A549 (cell line): ENCODE measurements at regions not wholly inside any gene's neighbourhood (a gene's known extent, or its start where the extent isn't known, plus 50 kb on each side); places are given as distances from the start of the nearest gene placed in this dataset.

ENCODE experiments used
- BHLHE40 ChIP-seq: IDR thresholded peaks from 2 replicates; pipeline ENCODE4 v1.6.1; 2012; ENCODE audit warnings: low read depth, low read length, inconsistent platforms
- CTCF ChIP-seq: fragments of >200 bp; sonication (Bioruptor Twin); formaldehyde crosslinking; IDR thresholded peaks from 3 replicates; pipeline ENCODE4 v1.5.1; 2016
- PHF8 ChIP-seq: fragments of 200-600 bp; sonication (generic); IDR thresholded peaks from 2 replicates; pipeline ENCODE4 v1.6.1; 2016; ENCODE audit warnings: low read depth, mild to moderate bottlenecking, antibody characterized with exemption, moderate library complexity, borderline replicate concordance
- POLR2A ChIP-seq: IDR thresholded peaks from 2 replicates; pipeline ENCODE4 v1.6.1; 2012; ENCODE audit warnings: mild to moderate bottlenecking, low read length
- RFX5 ChIP-seq: fragments of 450-650 bp; IDR thresholded peaks from 2 replicates; pipeline ENCODE4 v1.7.1; 2014; ENCODE audit warnings: antibody characterized with exemption, mild to moderate bottlenecking, moderate library complexity

GRCh38 chr5:68464424-68464823 lies 248.9 kb downstream of the PIK3R1 start:
- TF ChIP-seq CTCF (no peak), RFX5 (no peak), POLR2A (no peak), BHLHE40 (no peak), PHF8 (no peak)
